ENCODE measurements at regions not wholly inside any gene's neighbourhood (a gene's known extent, or its start where the extent isn't known, plus 50 kb on each side); places are given as distances from the start of the nearest gene placed in this dataset.
"Not testable (repeated sequence)": the region's sequence is repeated elsewhere in the genome, so short reads cannot be mapped to it uniquely, and the experiment has no call there.

DNA sequence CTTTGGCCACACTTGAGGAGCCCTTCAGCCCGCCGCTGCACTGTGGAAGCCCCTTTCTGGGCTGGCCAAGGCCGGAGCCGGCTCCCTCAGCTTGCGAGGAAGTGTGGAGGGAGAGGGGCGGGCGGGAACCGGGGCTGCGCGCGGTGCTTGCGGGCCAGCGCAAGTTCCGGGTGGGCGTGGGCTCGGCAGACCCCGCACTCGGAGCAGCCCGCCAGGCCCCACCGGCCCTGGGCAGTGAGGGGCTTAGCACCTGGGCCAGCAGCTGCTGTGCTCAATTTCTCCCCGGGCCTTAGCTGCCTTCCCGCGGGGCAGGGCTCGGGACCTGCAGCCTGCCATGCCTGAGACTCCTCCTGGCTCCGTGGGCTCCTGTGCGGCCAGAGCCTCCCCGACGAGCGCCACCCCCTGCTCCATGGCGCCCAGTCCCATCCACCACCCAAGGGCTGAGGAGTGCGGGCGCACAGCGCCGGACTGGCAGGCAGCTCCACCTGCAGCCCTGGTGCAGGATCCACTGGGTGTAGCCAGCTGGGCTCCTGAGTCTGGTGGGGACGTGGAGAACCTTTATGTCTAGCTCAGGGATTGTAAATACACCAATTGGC lies 129.2 kb downstream of the MRPL14 start:
- not testable (repeated sequence) for DNase-seq

- no peak for DNase-seq
Observed at GRCh38 chr6:43997345-43997677, 129.9 kb downstream of the MRPL14 start.

- no peak for DNase-seq
Observed at GRCh38 chr6:43996618-43997344, 130.5 kb downstream of the MRPL14 start.

DNA sequence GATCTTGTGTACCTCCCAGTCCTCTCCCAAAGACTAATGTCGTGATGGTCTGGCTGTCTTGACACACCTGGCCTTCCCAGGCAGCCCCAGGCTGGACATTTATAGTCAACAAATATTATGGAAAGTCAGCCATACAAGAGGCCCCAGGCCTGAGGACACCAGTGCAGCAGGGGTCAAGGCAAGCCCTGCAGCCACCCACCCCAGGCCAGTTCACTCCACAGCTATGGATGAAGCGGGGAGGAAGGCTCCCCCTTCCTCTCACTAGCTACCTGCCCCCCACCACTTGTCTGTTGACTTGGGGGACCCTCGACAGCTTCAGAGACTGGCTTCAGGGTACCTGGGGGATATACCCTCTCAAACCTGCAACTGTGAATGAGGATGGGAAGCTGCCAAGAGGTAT lies 132.1 kb downstream of the MRPL14 start:
- no peak for DNase-seq

- DNase-seq = no peak
Observed at GRCh38 chr6:43993881-43994523, 133.2 kb downstream of the MRPL14 start.

DNA sequence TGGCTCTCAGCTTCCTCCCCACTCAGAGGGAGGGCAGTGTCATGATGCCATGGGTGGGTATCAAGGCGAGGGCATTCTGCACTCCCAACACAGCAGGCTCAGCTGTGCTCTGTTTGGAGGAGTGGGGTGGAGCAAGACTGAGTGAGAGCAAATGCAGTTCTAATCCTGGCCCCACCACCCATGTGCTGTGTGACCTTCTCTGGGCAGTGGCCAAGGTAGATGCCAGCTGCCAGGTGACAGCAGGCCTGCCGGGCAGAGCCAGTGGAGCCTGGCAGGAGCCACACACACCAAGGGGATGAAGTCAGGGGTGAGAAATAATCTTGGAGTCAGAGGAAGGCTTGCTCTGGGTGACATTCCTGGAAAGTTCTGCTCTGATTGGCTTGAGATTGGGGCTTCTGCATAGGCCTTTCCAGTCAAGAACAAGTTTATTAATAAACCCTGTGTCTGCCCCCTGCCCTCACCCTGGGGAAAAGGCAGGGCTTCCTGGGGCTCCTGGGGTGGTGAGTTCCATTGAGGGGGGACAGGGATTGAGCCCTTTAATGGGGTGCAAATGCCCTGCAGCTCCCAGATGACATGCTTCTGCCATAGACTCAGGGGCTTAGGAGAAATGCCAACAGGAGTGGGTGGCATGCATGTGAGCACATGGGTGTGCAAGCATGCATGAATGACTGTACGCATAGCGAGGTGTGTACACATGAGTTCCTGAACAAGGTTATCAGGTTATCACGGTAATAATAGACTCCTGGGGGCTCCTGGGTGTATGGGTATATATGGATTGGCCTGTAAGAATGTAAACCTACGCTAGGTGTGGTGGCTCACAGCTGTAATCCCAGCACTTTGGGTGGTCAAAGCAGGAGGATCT lies 134.2 kb downstream of the MRPL14 start:
- no peak for DNase-seq

DNA sequence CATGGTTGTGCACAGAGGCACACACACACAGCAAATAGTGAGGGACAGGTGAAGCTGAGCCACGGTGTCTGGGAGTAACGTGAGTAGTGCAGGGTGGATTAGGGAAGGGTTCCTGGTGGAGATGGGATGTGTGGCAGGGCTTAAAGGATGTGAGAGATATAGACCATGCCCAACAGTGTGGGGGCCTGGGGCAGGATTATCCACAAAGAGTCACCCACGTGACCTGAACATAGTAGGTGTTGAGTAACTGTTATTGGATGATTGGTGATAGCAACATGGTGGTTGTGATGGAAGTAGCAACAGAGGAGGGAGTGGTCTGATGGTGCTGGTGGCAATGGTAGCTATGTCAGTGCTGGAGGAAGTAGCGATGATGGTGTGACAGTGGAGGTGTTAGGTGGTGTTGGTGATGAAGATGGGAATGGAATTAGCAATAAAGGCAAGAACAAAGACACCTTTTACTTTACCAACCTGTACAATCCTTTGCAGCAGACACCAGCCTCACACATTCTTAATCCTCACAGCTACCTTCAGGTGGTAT lies 135.1 kb downstream of the MRPL14 start:
- DNase-seq = no peak

- no peak for DNase-seq
Observed at GRCh38 chr6:43990627-43991619, 136.3 kb downstream of the MRPL14 start.

GRCh38 chr6:43990275-43990626 lies 137.0 kb downstream of the MRPL14 start:
- no peak for DNase-seq

- no peak for DNase-seq
Observed at GRCh38 chr6:43989581-43990146, 137.6 kb downstream of the MRPL14 start.

DNA sequence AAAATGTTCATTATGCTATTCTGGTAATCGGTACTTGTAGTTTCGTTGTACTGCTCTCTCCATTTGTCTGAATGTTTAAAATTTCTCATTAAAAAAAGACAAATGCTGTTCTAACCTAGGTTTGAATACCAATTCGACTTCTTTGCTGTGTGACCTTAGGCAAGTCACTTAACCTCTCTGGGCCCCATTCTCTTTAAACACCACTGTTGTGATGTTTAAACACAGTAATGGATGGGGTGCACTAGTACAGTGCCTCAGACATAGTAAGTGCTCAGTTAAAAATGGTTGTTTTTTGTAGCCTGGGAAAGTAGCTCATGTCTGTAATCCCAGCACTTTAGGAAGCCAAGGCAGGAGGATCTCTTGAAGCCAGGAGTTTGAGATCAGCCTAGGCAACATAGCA lies 138.5 kb downstream of the MRPL14 start:
- no peak for DNase-seq

DNA sequence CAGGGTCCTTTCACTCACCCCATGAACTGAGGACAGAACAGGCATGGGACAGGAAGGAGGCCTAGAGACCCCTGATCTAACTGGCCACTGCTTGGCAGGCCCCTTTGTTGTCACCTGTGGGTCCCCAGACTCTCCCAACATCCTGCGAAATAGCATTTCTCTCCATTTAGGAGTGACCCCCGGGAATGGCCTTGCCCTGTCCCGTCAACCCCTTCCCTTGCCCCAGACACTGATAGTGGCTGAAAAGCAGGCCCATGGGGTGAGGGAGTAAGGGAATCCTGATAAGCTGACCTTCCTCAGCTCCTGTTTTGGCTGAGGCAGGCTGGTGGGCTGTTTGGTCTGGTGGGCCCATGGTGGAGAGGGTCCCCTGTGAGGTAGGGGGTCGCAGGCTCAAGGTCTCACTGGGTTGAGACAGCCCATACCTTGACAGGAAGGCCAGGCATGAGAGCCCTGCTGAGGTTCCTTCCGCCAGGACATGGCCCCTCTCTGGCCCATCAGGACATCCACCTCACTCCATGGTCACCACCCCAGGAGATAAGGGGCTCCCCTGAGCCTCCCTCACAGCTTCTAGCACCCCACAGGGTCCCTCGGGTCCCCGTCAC lies 139.3 kb downstream of the MRPL14 start:
- DNase-seq = no peak

- no peak for DNase-seq
Observed at GRCh38 chr6:43986177-43986825, 141.0 kb downstream of the MRPL14 start.

DNA sequence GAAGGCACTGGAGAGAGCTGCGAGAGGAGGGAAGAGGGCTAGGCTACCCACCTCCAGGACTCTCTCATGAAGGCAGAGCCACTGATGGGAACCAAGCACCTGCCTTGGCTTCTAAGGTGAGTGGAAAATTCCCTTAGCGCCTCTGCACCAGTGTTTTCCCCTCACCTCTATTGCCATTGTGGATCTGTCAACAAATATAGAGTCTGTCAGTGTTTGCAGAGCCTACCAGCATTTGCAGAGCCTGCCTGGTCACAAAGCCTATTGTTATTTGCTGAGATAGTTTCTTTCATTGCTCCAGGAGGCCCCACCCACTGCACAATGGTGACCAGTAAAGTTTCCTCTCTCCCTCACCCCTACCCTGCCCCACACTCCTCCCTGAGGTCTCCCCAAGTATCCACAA lies 141.9 kb downstream of the MRPL14 start:
- no peak for DNase-seq

- no peak for DNase-seq
Observed at GRCh38 chr6:43984442-43985321, 142.6 kb downstream of the MRPL14 start.

DNA sequence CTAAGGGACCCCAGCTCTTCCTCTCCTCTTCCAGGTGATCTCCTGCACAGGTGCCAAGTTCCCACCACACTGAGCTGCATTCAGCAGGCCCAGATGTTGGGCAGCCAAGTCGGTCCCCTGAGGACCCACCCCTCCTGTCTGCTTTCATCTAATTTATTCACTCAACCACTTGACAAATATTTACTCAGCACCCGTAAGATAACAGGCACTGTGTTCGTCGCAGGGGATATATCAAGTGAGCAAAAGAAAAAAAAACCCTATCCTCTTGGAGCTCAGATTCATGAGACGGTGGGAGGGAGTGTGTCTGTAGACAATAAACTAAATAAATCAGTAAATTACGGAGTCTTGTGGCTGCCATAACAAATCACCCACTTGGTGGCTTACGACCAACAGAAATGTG lies 143.6 kb downstream of the MRPL14 start:
- DNase-seq = no peak

DNA sequence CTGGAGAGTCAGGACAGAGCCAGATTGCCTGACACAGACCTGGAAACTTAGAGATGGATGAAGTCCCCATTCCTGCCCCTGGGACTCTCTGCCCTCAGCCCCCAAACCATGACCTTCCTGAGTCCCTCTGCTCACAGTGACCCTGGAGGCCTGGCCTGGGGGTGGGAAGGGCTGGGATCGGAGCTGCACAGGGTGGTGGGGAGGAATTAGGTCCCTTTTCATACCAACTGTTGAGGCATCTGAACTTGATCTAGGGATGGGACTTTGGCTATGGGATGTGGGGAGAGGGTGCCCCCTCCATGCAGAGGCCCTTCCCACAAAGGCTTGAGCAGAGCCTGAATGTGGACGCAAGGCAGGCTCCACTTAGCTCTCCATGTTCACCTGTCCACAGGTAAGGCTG lies 144.1 kb downstream of the MRPL14 start:
- no peak for DNase-seq

DNA sequence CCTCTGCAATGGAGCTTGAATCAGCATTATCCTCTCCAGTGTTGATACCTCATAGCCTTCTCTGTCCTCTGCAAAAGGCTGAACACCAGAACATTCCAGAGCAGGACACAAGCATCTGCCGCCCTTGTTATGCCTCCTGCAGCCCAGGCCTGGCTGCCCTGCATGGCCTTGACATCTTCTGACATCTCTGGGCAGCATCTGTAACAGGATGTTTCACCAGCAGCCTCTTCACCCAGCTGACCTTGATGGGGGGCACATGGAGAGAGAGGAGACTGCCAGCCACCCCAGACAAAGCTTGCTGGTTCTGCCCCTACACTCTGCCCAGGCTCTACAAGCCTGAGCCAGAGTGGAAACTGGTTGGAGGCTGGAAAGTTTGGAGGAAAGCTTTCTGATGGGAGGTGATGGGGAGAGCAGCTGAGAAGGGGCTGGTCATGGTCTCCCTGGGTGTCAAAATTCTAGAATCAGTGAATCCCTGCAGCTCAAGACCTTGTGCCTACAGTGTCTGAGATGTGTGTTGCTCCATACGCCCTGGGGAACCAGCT lies 145.1 kb downstream of the MRPL14 start:
- no peak for DNase-seq

DNA sequence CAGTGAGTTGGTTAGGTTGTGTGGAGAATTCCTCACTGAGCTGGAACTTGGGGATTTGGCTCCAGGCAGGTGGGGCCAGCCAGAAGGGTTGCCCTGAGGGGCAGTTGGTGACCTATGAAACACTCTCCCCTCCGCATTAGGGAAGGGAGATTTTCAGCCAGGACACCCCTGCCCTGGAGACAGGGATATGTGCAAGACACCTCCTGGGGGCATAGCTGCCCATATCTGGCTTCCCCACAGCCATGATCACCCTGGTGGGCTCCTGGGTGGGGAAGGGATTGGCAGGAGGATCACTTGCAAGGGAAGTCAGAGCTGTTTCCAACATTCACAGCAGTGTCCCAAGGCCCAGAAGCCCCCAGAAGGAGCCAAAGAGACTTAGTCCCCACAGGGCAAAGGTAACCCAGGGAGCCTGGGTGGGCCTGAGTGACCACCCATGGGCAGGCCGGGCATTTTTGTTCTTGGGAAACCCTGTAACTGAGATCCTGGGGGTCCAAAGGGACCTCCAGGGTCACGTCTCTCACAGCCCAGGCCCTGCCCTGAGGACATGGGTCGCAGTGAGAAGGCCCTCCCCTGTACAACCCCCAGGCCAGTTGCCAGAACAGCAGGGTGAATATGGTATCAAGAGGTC lies 145.8 kb downstream of the MRPL14 start:
- no peak for DNase-seq
